Activated naive CD8-positive, alpha-beta T cell treated with anti-CD3 and anti-CD28 coated beads for 36 hours (primary cell): ENCODE measurements at regions not wholly inside any gene's neighbourhood (a gene's known extent, or its start where the extent isn't known, plus 50 kb on each side); places are given as distances from the start of the nearest gene placed in this dataset.

Experiments used
- DNase-seq: peaks from one replicate; pipeline ENCODE4 v3.0.0; 2021
- H3K27ac Mint-ChIP-seq: one replicate; pipeline ENCODE4 v1.8.0; 2022; ENCODE audit warnings: mild to moderate bottlenecking, moderate library complexity, mixed read lengths
- H3K27me3 Mint-ChIP-seq: one replicate; pipeline ENCODE4 v1.8.0; 2022; ENCODE audit warnings: mild to moderate bottlenecking, mixed read lengths
- H3K36me3 Mint-ChIP-seq: one replicate; pipeline ENCODE4 v1.8.0; 2021; ENCODE audit warnings: mild to moderate bottlenecking, mixed read lengths
- H3K4me1 Mint-ChIP-seq: one replicate; pipeline ENCODE4 v1.8.0; 2021; ENCODE audit warnings: mixed read lengths
- H3K4me3 Mint-ChIP-seq: one replicate; pipeline ENCODE4 v1.8.0; 2022; ENCODE audit warnings: mild to moderate bottlenecking, moderate library complexity, mixed read lengths
- H3K9me3 Mint-ChIP-seq: one replicate; pipeline ENCODE4 v1.8.0; 2022; ENCODE audit warnings: mixed read lengths

DNA sequence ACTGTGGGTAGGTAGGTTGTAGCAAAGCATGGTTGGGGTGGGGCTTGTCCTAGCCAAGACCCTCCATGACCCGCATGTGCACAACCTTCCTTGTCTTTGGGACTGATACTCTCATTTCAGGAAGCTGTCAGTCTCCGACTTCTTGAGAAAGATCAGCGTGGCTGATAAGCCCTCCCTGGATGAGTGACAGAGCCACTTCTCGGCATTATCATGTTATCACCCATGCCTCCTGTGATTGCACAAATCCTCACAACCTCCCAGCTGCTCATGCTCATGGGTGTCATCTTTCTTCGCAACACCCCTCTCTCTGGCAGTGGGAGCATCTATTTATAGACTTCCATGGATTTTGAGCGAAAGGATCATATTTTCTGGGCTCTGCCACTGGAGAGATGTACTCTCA lies 314.2 kb downstream of the FOXL1 start:
- Mint-ChIP-seq H3K9me3 (no peaks in the 10 kb centered on the region), H3K27me3 (peaks cover 16% of the 10 kb centered on the region), H3K4me1 (no peaks in the 10 kb centered on the region), H3K4me3 (no peak overlapping the region), H3K36me3 (no peaks in the 10 kb centered on the region), H3K27ac (no peak overlapping the region)
- DNase-seq = no peak

DNA sequence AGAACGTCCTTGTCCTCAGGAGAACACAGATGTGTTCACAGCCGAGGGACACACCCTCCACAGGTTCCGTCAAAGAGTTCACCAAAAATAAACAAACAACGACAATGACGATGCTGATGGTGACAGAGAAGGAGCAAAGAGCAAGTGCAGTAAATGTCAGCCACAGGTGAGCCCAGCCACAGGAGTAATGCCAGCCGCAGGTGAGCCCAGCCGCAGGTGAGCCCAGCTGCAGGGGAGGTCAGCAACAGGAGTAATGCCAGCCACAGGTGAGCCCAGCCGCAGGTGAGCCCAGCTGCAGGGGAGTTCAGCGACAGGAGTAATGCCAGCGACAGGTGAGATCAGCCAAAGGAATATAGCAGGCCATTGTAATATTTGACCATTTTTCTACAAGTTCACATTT lies 315.2 kb downstream of the FOXL1 start:
- Mint-ChIP-seq H3K4me1 (no peaks in the 10 kb centered on the region), H3K36me3 (no peaks in the 10 kb centered on the region), H3K27me3 (peaks cover 12% of the 10 kb centered on the region), H3K4me3 (no peak overlapping the region), H3K9me3 (no peaks in the 10 kb centered on the region), H3K27ac (no peak overlapping the region)
- DNase-seq = no peak

DNA sequence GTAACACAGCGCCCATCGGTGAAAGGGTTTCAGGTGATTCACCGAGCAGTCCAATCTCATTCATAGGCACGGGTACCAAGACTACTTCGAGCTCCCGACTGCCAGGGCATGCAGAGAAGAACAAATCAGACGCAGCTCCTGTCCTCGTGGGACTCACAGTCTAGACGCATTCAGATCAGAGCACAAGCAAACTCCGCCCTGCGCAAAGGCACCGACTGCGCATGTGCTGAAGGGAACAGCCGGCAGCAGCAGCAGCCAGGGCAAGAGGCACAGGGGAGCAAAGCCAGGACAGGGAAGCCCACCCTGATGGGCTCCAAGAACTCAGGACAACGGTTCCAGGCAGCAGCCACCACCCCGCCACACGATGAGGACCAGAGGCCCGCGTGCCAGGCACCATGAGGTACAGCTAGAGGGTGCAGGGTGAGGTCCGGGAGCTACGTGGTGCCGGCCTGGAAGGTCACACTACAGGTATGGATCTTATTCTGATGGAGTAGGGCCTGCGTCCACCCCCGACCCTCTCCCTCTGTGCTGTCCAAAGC lies 315.7 kb downstream of the FOXL1 start:
- no peaks in the 10 kb centered on the region for H3K4me1 Mint-ChIP-seq
- no peaks in the 10 kb centered on the region for H3K9me3 Mint-ChIP-seq
- no peak for DNase-seq
- peaks cover 12% of the 10 kb centered on the region for H3K27me3 Mint-ChIP-seq
- no peak overlapping the region for H3K4me3 Mint-ChIP-seq
- no peak overlapping the region for H3K27ac Mint-ChIP-seq
- no peaks in the 10 kb centered on the region for H3K36me3 Mint-ChIP-seq

DNA sequence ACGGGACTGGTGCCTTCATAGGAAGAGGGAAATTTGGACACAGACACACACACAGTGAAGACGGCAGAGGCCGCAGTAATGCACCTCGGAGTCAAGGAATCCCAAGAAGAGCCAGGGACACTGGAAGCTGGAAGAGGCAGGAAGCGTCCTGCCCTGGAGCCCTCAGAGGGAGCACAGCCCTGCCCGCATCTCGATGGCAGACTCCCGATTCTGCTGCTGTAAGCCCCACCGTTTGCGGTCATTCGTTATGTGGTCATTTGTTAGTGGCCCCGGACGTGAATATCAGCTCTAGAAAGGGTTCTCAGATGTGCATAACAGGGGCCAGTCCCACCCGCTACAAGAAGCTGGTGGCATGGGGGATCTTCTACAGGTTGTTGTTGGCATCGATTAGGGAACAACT lies 316.6 kb downstream of the FOXL1 start:
- DNase-seq = no peak
- Mint-ChIP-seq H3K36me3 (no peaks in the 10 kb centered on the region), H3K9me3 (no peaks in the 10 kb centered on the region), H3K27me3 (peaks cover 12% of the 10 kb centered on the region), H3K4me1 (no peaks in the 10 kb centered on the region), H3K27ac (no peak overlapping the region), H3K4me3 (no peak overlapping the region)

DNA sequence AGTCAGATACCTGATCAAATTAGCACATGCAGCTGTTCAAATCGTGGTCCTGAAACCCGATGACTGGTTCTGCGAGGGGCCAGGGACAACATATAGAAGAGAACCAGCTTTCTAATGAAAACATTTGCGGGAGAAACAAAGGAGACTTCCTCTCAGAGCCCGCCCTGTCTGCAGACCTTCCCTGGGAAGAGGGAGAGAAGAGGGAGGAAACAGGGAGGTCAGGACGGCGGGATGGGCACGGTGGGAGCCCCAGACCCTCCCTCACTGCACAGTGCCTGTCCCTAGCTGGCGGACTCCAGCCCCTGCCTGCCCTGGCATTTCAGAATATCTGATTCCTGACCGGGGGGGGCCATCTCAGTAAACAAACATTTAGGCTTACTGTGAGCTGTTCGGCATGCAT lies 317.3 kb downstream of the FOXL1 start:
- H3K4me1 Mint-ChIP-seq = no peaks in the 10 kb centered on the region
- H3K36me3 Mint-ChIP-seq = no peaks in the 10 kb centered on the region
- no peaks in the 10 kb centered on the region for H3K9me3 Mint-ChIP-seq
- H3K27me3 Mint-ChIP-seq = peaks cover 12% of the 10 kb centered on the region
- H3K4me3 Mint-ChIP-seq = no peak overlapping the region
- H3K27ac Mint-ChIP-seq = no peak overlapping the region
- no peak for DNase-seq

DNA sequence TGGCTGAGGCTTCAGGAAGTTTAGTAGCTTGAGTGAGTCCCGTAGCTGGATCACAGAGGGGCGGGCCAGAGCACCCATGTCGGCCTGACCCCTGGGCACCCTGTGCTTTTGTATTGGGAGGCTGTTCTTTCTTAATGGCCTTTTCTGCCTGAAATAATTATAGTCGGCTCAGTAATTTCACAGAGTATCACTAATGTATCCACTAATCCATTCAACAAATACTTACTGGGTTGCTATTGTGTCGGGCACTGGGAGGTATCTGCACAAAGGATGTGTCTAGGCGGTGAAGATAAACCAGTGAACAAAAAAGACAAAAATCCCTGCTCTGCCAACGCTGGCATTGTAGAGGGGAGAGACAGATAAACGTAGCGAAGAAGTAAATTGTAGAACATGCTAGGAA lies 318.6 kb downstream of the FOXL1 start:
- no peak for DNase-seq
- Mint-ChIP-seq H3K4me1 (peaks cover 2% of the 10 kb centered on the region), H3K36me3 (no peaks in the 10 kb centered on the region), H3K27ac (no peak overlapping the region), H3K4me3 (no peak overlapping the region), H3K9me3 (no peaks in the 10 kb centered on the region), H3K27me3 (peaks cover 12% of the 10 kb centered on the region)

DNA sequence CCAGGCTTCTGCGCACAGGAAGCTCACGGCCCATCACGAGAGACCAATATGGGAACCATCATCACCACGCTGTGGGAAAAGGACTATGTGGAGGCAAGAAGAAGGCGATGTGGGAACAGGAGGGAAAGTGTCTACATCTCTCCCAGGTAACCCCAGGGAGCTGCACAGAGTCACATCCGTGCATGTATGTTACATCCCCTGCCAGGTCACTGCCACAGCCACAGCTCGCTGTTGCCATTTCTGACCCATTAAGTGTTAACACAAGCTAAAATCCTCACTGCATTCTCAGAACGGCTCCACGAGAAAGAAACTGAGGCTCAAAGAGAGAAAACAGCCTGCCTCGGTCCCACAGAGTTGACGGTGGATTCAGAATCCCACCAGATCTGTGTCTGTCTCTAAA lies 319.1 kb downstream of the FOXL1 start:
- Mint-ChIP-seq H3K9me3 (no peaks in the 10 kb centered on the region), H3K4me3 (no peak overlapping the region), H3K27me3 (peaks cover 12% of the 10 kb centered on the region), H3K36me3 (no peaks in the 10 kb centered on the region), H3K4me1 (peaks cover 2% of the 10 kb centered on the region), H3K27ac (no peak overlapping the region)
- DNase-seq = no peak

DNA sequence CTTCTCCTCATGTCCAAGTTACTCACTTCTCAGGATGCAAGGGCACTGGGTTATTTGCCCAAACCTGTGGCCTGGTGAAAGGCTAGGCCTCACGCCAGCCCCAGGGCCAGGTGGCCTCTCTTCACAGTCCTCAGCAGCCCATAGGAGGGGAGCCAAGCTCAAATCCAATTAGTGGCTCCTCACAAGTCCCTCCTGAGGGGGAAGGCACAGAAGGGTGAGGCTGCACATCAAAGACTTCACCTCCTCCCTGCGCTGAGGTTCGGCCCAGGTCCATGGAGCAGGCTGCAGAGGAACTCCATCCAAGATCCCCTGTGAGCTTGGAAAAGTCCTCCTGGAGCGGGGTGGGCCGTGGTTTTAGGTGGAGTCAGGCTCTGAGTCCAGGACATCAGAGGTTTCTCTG lies 320.0 kb downstream of the FOXL1 start:
- Mint-ChIP-seq H3K27me3 (peaks cover 7% of the 10 kb centered on the region), H3K36me3 (no peaks in the 10 kb centered on the region), H3K27ac (no peak overlapping the region), H3K4me1 (peaks cover 2% of the 10 kb centered on the region), H3K9me3 (no peaks in the 10 kb centered on the region), H3K4me3 (no peak overlapping the region)
- DNase-seq = no peak

DNA sequence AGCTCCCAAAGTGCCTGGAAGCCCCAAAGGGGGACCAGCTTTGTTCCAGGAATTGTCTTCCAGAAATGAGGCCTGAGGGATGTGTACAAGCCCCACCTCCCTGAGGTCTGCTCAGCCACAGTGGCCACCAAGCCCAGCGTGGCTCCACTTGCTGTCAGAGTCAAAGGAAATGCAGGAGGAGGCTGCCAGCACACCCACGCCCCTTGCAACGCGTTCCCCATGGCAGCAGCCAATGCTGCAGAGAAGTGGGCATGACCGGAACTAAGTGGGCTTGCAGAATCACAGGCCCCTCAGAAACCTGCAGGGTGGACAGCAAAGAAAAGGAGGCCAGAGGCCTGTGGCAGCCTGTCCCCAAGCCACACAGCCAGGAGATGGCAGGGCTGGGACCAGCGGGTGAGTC lies 320.8 kb downstream of the FOXL1 start:
- Mint-ChIP-seq H3K4me3 (no peak overlapping the region), H3K9me3 (no peaks in the 10 kb centered on the region), H3K27me3 (peaks cover 5% of the 10 kb centered on the region), H3K4me1 (peaks cover 2% of the 10 kb centered on the region), H3K27ac (no peak overlapping the region), H3K36me3 (no peaks in the 10 kb centered on the region)
- no peak for DNase-seq

DNA sequence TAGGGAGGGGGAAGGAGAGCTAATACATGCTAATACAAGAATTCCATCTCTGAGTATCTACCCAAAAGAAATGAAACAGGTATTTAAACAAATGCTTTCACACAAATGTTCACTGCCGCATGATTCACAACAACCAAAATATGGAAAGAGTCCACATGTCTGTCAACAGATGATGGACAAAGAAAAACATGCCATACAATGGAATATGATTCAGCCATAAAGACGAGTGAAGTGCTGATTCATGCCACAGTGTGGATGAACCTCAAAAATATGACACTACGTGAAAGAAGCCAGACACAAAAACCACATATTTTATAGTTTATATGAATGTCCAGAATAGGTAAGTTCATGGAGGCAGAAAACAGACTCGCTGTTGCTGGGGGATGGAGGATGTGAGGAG lies 321.4 kb downstream of the FOXL1 start:
- Mint-ChIP-seq H3K36me3 (no peaks in the 10 kb centered on the region), H3K27me3 (peaks cover under 1% of the 10 kb centered on the region), H3K27ac (no peak overlapping the region), H3K9me3 (no peaks in the 10 kb centered on the region), H3K4me3 (no peak overlapping the region), H3K4me1 (peaks cover 2% of the 10 kb centered on the region)
- DNase-seq = no peak

DNA sequence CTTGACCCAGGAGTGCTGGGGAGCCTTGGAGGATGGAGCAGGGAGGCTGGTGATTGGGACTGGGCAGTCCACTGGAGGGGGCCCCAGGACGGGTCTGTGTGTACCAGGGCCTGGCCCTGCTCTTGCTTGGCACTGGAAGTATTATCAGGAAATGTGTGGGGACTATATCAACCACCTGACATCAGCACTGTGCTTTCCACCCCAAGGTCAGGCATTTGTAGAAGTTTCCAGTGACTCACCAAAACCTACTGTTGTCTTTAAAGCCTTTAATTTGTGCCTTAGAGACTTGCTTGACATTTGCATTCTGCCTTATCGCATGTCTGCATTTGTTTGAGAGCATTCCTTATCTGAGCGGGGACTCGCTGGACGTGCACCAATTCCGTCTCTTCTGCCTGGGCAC lies 323.1 kb downstream of the FOXL1 start:
- Mint-ChIP-seq H3K4me1 (peaks cover 2% of the 10 kb centered on the region), H3K36me3 (no peaks in the 10 kb centered on the region), H3K27ac (no peak overlapping the region), H3K4me3 (no peak overlapping the region), H3K9me3 (no peaks in the 10 kb centered on the region), H3K27me3 (peaks cover 4% of the 10 kb centered on the region)
- DNase-seq = no peak

DNA sequence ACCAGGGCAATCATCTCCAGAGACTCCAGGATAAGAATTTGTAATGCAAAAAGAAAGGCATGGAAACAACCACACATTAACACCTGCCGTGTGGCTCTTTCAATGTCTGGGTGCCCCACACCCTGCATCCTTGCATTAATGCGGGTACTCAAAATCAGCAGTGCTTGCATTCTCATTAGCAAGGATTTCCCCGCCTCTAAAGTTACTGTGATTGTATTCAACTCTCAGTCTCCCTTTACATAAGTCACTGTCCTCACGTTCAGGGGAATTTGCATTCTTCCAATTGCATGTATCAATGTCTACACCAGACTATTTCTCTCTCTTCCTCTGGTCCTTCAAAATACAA lies 324.3 kb downstream of the FOXL1 start:
- H3K4me1 Mint-ChIP-seq = peaks cover 2% of the 10 kb centered on the region
- H3K27me3 Mint-ChIP-seq = peaks cover 4% of the 10 kb centered on the region
- no peaks in the 10 kb centered on the region for H3K36me3 Mint-ChIP-seq
- H3K27ac Mint-ChIP-seq = no peak overlapping the region
- DNase-seq = no peak
- no peaks in the 10 kb centered on the region for H3K9me3 Mint-ChIP-seq
- H3K4me3 Mint-ChIP-seq = no peak overlapping the region

DNA sequence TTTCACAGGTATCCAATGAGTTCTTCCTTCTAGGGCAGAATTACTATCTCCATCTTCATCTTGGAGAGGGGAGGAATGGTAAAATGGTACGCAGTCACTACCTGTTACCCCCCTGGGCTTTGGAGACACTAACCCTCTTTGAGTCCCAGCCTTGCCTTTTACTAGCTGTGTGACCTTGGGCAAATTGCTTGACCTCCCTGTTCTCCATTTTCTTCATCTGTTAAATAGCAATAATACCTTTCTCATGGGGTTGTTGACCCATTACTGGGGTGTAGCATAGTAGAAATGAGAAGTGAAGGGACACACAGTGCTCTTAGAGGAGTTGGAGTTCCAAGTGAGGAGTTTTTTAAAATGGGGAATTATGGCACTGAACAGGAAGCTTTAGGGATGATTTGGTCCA lies 324.7 kb downstream of the FOXL1 start:
- Mint-ChIP-seq H3K27ac (no peak overlapping the region), H3K4me3 (no peak overlapping the region), H3K9me3 (no peaks in the 10 kb centered on the region), H3K4me1 (peaks cover 2% of the 10 kb centered on the region), H3K27me3 (peaks cover 4% of the 10 kb centered on the region), H3K36me3 (no peaks in the 10 kb centered on the region)
- no peak for DNase-seq

DNA sequence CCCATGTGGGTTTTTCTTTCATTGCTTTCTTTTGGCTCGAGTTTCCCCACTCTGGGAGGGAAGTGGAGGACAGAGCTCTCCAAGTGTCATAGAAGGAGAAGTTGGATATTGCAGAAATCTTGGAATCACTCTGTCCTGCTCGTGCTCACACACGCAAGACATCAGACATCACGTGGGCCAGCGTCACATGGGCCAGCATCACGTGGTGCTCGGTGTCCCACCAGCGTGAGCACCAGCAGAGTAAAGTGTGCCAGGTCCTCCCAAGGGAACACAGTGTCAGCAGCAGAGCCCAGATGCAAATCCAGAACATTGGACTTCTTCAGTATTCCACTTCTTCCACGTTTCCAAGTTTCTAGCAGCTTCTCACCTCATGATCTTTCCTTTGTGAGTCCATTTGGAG lies 327.0 kb downstream of the FOXL1 start:
- Mint-ChIP-seq H3K4me3 (no peak overlapping the region), H3K4me1 (peaks cover 2% of the 10 kb centered on the region), H3K36me3 (no peaks in the 10 kb centered on the region), H3K27ac (no peak overlapping the region), H3K27me3 (peaks cover 4% of the 10 kb centered on the region), H3K9me3 (no peaks in the 10 kb centered on the region)
- no peak for DNase-seq

DNA sequence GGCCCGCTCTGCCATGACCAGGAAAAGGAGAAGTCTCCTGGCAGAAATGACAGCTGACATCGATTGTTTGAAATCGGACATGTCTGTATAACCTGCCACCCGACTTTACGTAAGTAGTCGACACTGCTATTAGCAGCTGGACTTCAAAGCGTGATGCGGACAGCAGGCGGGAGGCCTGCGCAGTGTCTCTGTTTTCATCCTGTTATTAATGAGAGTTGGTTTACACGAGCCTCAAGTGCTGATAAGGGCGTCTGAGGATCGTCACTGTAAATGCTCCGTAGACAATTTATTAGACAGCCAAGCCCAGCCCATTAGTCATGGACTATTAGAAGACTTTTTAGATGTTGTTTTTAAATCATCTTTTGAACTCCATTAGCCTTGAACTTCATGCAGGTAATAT lies 328.3 kb downstream of the FOXL1 start:
- Mint-ChIP-seq H3K9me3 (no peaks in the 10 kb centered on the region), H3K27me3 (peaks cover 7% of the 10 kb centered on the region), H3K4me1 (peaks cover 1% of the 10 kb centered on the region), H3K4me3 (no peak overlapping the region), H3K36me3 (no peaks in the 10 kb centered on the region), H3K27ac (no peak overlapping the region)
- DNase-seq = no peak

DNA sequence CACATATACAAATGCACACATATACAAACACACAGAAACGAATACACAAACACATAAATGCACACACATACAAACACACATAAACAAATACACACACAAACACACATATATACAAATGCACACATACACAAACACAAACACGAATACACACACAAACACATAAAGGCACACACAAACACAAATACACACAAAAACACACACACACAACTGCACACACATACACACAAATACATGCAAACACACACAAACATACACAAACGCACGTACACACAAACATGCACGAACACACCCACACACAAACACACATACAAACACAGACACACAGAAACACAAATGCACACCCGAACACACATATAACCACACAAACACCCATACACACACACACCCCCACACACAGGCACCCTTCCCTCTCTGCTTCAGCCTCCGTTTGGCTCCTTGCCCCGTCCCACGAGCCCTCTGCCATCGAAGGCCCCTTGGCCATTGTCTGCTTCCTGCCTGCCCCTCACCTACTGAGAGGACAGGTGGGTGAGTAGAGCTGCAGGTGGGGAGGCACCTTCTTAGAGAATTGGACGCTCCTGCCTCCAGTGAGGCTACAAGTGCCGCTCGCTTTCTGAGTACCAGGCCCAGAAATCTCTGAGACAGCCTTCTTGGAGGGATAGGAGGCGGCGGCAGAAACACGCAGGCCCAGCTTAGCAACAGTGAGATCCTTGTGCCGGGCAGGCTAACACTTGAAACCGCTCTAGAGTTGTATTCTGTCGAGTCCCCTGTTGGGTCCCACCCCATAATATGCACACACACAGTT lies 331.2 kb downstream of the FOXL1 start:
- Mint-ChIP-seq H3K9me3 (no peaks in the 10 kb centered on the region), H3K27me3 (peaks cover 7% of the 10 kb centered on the region), H3K36me3 (no peaks in the 10 kb centered on the region), H3K4me3 (no peak overlapping the region), H3K4me1 (no peaks in the 10 kb centered on the region), H3K27ac (no peak overlapping the region)
- no peak for DNase-seq
